Right renal pelvis (tissue), 4 donors: ENCODE measurements at regions not wholly inside any gene's neighbourhood (a gene's known extent, or its start where the extent isn't known, plus 50 kb on each side); places are given as distances from the start of the nearest gene placed in this dataset.
"Not testable (repeated sequence)": the region's sequence is repeated elsewhere in the genome, so short reads cannot be mapped to it uniquely, and the experiment has no call there.

Experiments used
- DNase-seq, 4 donors: peaks; one replicate each; pipeline ENCODE4 v3.0.0-alpha.2; 2013; ENCODE audit warnings: low read depth in 4 of 4, low spot score in 3 of 4, missing footprints in 1 of 4

DNA sequence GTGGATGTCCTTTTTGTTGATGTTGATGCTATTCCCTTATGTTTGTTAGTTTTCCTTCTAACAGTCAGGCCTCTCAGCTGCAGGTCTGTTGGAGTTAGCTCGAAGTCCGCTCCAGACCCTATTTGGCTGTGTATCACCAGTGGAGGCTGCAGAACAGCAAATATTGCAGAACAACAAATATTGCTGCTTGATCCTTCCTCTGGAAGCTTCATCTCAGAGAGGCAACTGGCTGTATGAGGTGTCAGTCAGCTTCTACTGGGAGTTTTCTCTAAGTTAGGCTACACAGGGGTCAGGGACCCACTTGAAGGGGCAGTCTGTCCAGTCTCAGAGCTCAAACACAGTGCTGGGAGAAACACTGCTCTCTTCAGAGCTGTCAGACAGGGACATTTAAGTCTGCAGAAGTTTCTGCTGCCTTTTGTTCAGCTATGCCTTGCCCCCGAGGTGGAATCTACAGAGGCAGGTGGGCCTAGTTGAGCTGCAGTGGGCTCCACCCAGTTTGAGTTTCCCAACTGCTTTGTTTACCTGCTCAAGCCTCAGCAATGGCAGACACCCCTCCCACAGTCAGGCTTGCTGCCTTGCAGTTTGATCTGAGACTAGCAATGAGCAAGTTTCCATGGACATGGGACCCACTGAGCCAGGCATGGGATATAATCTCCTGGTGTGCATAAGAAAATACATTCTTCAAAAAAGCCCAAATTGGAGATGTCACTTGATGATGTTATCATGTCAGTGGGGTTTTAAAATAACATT, 99.5 kb downstream of the KDM5D start:
- DNase-seq: no peak

DNA sequence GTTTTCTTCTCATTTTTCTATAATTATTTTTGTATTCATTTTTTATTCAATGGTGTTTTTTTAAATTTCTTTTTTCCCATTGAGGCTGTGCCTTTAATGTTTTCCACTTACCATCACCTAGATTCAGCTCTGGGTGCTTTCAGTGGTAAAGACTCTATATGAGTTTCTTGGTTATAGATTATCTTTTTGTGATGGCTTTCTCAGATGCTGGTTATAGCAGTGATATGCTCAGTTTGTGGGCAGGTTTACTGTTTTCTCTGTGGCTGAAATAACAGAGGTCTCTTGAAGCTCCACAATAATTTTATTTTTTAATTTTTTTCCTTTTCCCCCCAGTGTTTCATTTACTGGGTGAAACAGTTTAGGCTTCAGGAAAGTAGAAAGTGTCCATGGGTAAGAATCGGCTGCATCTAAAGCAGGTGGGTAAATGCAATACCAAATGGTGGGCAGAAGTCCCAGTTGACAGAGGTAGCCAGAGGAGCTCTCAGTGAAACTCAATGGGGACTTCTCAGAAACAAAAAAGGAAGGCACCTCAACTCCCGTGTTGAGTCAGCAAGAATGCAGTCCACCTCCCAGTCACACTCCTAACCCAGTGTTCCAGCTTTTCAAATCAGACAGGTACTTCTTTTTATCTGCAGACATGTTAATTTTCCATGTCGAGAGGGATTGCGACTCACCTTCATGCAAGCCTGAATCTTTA, 106.7 kb downstream of the KDM5D start:
- DNase-seq: no peak

DNA sequence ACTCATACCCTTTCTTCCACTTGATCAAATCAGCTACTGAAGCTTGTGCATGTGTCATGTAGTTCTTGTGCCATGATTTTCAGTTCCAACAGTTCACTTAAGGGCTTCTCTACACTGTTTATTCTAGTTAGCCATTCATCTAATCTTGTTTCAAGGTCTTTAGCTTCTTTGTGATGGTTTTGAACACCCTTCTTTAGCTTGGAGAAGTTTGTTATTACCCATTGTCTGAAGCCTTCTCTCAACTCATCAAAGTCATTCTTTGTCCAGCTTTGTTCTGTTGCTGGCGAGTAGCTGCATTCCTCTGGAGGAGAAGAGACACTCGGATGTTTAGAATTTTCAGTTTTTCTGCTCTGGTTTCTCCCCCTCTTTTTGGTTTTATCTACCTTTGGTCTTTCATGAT, 115.6 kb downstream of the KDM5D start:
- DNase-seq: no peak

DNA sequence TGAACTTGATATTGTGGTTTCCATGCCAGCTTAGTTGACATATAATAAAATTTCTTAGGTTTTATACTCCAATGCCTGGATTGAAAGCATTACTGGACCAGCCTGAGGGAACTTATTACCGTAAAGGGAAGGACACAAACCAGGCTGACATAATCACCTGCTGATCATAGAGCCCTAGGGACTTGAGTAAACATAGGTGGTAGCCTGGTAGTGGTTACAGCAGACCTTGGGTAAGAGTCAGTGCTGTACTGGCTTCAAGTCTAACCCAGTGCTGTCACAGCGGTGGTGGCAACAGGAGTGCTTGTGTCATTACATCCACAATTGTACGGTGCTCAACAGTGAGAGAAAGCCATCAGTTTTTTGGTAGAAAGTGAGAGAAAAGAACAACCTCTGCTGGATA, 122.1 kb downstream of the KDM5D start:
- no peak for DNase-seq

DNA sequence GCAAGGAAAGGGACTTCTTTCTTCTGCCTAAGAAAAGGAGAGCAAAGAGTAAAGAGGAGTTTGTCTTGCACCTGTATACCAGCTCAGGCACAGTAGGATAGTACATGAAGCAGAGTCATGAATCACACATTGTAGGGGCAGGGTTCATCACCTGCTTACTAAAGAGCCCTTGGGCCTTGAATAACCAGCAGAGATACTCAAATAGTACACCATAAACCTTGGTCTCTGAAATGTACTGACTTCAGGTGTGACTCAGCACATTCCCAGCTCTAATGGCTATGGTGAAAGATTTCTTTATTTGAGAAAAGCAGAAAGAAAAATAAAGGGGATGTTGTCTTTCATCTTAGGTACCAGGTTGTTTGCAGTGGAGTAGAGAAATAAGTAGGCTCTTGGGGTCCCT, 122.8 kb downstream of the KDM5D start:
- no peak for DNase-seq

DNA sequence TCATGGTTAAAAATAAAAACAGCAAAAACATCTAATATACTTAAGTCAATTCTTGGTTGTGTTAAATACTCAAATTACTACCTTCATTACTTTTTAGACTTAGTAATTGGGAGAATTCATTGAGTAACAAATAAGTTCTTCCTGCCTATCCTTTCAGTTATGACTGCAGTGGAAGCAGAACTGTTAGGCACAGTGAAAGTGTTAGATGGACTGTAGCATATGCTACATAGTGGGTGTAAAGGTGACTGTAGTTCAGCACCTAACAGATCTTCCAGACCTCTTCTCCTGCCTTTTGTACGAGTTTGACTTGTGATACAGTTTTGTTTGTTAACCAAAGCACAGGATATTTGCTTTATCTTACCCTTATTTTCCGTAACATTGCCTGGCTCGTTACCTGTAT, 143.4 kb downstream of the KDM5D start:
- no peak for DNase-seq

DNA sequence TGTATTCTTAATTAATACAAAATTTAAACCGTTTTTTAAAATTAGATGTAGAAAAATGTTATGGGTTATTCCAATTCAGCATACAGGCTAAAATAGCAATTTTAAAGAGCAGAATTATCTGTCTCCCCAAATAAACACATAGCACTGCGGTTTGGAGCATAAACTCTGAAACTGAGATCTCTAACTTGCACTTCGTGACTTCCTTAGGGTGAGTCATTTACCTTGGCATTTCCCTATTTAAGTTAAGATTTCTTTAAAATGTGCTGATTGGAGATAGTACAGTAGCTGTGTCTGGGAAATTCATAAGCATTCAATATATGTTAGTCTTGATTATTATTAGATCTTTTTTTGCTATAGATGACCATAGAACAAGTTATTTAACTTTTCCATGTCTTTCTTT, 143.8 kb downstream of the KDM5D start:
- no peak for DNase-seq

DNA sequence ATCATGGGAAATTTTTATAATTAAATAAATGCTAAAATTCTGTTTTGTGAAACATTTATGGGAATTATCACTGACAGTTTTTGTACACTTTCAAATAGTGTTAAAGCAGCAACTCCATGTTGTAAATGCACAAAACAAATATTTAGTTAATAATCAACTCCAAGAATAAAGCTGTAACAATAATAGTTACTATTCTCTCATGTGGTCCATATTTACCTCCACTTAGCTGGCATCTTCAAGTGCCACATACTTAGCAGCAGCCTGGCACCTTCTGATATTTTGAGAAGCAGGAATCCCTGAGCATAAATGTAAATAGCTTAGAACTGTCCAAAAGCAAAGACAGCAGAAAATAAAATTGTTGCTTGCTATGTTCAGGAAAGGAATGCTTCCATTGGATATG, 154.3 kb downstream of the KDM5D start:
- DNase-seq: no peak

DNA sequence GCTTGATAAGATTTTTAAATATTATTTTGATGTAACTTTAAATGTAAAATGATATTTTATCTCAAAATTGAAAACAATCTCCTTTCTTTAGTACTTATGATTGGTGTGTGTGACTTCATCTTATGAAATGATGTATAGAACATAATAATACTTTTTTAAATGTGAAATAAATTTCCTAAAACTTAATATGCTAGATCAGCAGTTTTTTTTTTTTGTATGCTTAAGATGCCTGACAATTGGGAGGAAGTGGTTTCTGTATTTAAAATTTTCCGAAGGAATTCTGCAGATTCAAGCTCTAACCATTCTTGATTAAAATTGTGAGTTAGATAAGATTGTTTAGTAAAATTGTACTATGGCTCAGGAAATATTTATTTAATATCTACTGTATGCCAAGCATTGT, 154.9 kb downstream of the KDM5D start:
- DNase-seq: no peak

DNA sequence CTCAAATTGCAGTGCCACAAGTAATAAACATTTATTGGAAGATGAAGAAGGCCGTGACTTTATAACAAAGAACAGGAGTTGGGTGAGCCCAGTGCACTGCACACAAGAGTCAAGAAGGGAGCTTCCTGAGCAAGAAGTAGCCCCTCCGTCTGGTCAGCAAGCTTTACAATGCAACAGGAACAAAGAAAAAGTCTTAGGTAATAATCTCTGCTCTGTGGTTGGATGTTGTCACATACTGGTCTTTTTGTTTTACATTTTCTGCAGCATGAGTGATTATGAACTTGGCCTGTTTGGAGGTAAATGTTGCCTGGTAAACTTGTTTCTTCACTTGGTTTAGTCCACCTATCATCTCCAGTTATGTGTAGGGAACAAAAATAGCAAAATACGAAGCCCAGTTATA, 157.2 kb downstream of the KDM5D start:
- DNase-seq: no peak

DNA sequence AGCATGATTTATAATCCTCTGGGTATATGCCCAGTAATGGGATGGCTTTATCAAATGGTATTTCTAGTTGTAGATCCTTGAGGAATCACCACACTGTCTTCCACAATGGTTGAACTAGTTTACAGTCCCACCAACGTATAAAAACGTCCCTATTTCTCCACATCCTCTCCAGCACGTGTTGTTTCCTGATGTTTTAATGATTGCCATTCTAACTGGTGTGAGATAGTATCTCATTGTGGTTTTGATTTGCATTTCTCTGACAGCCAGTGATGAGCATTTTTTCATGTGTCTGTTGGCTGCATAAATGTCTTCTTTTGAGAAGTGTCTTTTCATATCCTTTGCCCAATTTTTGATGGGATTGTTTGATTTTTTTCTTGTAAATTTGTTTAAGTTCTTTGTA, 163.5 kb downstream of the KDM5D start:
- DNase-seq: not testable (repeated sequence)

DNA sequence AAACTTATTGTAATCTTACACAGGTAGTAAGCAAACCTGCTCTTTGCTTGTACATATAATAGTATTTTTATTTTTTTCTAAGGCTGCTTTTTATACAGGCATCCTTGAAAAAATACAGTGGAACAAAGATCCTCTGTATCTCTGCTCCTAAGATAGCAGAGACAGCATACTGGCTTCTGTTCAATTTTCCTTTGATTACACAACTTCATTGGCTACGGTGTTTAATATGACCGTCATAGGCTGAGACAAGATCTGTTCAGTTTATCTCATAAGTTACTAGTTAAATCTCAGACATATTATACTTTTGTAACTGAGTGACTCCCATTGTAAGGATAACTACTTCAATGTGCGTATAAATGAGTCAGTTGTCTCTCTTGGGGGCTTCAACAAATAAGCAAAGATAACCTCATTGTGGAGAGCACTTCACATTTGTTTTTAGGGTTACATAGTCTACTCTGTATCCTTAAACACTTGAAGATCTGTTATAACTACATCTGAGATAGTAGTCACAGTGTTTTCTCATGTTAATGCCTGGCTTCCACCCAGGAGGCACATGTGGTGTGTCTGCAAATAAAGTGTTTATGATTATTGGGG, 166.1 kb downstream of the KDM5D start:
- DNase-seq: no peak

DNA sequence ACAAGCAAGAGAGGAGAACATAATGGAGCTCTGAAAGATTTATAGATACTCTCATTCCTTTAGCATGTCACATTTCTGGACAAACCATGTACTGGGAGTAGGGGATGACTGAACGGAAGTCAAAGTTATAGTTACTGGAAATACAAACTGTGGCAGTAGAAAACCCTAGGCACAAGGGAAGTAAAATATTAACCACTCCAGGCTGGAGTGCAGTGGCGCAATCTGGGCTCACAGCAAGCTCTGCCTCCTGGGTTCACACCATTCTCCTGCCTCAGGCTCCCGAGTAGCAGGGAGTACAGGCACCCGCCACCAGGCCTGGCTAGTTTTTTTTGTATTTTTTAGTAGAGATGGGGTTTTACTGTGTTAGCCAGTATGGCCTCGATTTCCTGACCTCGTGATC, 167.3 kb downstream of the KDM5D start:
- no peak for DNase-seq

DNA sequence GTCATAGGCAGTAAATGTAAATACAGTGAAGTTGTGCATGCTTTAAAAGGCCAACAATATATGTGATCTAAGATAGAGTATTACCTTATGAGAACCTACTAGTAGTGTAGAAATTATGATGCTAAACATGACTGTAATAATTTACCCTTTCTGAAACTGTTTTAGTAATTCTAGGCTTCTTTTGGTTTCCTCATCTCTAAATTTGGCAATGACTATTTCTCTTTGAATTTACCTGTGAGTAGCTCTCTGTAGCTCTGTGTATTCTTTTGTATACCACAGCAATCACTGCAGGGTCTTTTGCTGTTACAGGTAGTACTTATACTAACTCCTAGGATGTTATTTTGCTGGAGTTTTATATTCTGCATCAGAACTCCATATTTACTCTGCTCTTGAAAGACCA, 169.6 kb downstream of the KDM5D start:
- DNase-seq: no peak

DNA sequence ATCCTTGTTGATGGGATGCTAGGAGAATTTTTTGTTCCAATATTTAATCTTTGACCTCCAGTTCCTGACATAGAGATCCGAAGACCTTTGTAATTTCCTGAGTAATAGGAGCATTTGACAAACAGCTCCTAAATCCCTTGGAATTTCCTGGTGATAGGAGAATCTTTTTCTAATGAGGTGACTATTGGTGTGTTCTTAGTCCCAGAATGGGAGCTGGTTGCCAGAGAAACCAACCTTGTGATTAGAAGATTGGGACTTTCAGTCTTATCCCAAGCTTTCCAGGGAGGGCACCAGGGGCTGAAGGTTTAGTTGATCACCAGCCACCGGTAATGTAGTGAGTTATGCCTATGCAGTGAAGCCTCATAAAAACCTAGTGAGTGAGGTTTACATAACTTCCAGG, 170.9 kb downstream of the KDM5D start:
- no peak for DNase-seq

DNA sequence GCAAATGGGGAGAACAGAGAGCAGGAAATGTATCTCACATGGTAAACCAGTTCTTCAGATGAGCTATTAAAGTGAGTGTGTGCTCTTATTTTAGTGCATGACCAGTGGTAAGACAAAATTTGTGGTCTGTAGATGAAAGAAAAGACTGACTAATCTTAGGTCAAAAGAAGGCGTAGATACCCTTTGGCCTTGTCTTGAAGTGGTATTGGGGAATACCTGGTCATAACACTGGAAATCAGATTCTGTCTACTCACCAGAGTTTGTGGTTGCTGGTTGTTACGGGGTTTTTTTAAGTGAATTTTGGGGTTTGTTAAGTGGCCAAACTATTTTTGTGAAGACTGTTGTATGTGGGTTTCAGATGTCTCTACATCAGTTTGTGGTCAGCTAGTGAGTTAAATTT, 173.5 kb downstream of the KDM5D start:
- no peak for DNase-seq

DNA sequence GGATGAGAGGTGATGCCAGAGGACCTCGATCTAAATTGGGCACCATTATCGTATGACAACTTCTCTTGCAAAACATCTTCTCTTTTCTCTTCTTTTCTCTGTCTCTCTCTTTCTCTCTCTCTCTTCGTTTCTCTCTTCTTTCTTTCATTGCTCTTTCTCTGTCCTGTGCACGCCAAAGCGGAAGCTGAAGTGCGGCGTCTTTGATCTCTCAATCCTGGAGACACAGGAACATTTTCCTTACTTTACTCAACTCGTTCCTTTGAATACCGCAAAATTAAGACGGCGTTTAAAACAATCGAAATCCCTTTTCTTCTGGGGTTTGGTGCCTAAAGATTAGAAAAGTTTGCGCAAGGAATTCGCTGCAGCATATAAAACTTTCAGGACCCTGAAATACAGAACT, 176.6 kb downstream of the KDM5D start:
- DNase-seq: peak in 1 of 4 donors; percentile 23

DNA sequence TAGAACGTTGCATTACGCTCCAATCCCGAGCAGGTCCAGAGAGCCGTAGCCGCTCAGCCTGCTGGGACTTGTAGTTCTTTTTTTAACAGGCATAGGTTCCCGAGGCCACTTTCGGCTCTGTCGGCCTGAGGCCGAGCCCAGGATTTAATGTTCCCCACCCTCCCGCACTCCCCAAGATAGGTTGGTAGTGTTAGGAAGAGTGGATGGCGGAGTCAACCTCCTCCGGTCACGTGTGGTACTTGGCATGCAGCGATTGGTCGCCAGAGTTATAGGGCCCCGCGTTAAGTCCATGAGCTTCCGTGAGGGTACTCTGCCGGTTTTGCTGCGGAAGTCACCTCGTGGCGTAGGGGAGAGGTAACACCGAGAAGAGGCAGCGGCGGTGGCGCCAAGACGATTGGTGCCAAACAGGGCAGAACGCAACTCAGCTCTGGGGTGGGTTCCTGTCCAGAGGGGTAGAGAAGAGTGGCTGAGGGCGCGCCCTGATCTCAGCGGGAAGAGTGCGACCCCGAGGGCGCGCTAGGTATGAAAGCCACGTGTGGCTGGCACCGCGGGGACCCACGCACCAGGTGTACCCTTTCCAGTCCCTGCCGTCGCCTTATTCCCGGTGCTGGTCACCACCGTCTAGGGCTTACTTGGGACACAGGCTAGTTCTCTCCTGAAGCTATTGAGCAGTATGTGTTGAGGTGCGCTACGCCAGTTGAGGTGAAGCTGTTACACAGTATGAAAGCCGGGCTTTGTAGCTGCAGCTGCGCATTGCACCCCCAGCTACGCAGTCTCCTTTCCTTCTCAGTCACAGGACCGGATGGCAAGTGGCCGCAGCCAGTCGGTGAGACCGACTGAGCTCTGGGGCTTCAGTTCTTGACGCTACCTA, 177.2 kb downstream of the KDM5D start:
- peak; percentile 65 to 83 (median 78) for DNase-seq

DNA sequence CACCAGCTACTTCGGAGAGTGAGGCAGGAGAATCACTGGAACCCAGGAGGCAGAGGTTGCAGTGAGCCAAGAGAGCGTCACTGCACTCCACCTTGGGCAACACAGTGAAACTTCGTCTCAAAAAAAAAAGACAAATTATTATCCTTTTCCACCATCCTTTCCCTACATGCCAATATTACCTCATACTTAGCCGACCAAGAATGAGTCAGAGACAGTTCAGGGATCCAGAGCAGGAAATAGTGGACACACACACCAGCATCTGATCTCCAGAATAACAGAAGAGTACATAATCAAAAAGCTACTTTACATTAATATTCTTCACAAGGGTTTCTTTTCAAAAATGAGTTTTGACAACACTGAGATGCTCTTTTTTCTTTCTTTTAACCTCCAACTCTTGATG, 185.4 kb downstream of the KDM5D start:
- DNase-seq: no peak

DNA sequence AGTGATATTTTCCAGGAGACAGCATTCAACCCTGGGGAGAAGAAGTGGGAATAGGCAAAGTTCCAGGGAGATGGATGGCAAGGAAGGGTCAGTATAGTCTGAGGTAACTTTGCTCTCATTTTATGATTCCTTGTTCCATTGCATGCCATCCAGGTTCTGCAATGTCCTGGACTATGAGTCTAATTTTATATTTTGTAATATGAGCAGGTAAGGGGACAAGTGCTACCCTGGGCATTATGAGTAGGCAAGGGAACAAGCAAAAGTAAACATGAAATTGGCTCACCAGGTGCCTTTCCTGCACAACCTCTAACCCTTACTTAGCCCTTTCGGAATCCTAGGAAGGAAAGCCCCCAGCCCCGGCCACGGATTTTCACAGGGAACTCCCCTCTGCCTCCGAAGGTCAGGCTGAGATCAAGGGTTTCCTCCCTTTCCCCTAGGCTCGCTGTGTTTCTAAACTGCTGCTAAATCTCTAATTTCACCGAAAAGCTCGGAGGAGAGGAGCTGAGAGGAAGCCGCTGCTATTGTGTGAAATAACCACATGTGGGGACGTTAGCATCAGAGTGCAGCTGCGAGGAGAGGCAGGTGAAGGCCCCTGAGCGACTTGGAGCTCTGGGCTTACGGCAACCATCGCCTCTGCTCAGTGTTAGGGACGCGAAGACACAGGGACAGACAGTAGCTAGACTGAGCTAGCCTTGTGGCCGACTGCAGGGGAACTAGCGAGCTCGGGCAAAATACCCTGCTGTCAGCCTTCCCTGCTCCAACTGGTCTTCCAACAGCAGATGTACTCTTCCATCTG, 194.7 kb downstream of the KDM5D start:
- no peak for DNase-seq
